HL-60 (cell line): ENCODE measurements at regions not wholly inside any gene's neighbourhood (a gene's known extent, or its start where the extent isn't known, plus 50 kb on each side); places are given as distances from the start of the nearest gene placed in this dataset.

Experiments used
- CTCF ChIP-seq: IDR thresholded peaks from one replicate; pipeline ENCODE4 v1.5.1; 2011; ENCODE audit warnings: low read length, control low read depth, inconsistent platforms; ENCODE audit not compliant: insufficient read depth
- GABPA ChIP-seq: IDR thresholded peaks from 2 replicates; pipeline ENCODE4 v1.6.1; 2012; ENCODE audit warnings: low read depth

GRCh38 chr15:23855947-23856346 lies 168.8 kb upstream of the NDN start:
- TF ChIP-seq CTCF (no peak), GABPA (no peak)
